A673 (cell line): ENCODE measurements at regions not wholly inside any gene's neighbourhood (a gene's known extent, or its start where the extent isn't known, plus 50 kb on each side); places are given as distances from the start of the nearest gene placed in this dataset.

Experiments
- EZH2 ChIP-seq: fragments of 200-600 bp; sonication (generic); IDR thresholded peaks from 2 replicates; pipeline ENCODE4 v1.6.1; 2017; ENCODE audit warnings: borderline replicate concordance, low read depth, mild to moderate bottlenecking, mixed read lengths, antibody characterized with exemption, low read length; ENCODE audit not compliant: poor library complexity, severe bottlenecking
- TF ChIP-seq, protein P1 (sequence below): fragments of 300-800, 200-600 bp; sonication (generic); conservative IDR thresholded peaks from 2 replicates; pipeline ENCODE4 v1.5.1; 2017; ENCODE audit warnings: low read depth, mild to moderate bottlenecking, antibody characterized with exemption, low read length, moderate library complexity, mixed read lengths

DNA sequence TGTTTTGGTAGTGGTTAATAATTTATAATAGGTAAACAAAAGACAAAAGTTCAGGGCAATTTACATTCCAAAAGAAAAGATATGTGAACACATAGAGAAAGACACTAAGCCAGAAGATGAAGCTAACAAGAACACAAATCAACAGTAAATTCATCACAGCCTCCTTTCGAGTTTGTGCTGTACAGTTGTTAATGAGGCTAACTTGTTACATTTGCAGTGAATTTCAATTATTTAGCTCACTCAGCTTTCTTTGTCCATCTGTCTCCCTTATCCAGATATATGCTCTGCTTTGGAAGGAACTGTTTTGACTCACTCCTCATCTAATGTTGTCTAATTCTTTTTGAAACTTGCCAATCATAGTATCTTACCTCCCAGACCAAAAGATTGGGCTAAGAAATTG lies 423.3 kb upstream of the OLFM3 start:
- no peak for TF ChIP-seq EZH2
- TF ChIP-seq, protein P1, sequence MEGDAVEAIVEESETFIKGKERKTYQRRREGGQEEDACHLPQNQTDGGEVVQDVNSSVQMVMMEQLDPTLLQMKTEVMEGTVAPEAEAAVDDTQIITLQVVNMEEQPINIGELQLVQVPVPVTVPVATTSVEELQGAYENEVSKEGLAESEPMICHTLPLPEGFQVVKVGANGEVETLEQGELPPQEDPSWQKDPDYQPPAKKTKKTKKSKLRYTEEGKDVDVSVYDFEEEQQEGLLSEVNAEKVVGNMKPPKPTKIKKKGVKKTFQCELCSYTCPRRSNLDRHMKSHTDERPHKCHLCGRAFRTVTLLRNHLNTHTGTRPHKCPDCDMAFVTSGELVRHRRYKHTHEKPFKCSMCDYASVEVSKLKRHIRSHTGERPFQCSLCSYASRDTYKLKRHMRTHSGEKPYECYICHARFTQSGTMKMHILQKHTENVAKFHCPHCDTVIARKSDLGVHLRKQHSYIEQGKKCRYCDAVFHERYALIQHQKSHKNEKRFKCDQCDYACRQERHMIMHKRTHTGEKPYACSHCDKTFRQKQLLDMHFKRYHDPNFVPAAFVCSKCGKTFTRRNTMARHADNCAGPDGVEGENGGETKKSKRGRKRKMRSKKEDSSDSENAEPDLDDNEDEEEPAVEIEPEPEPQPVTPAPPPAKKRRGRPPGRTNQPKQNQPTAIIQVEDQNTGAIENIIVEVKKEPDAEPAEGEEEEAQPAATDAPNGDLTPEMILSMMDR = no peak
